ENCODE measurements at regions not wholly inside any gene's neighbourhood (a gene's known extent, or its start where the extent isn't known, plus 50 kb on each side); places are given as distances from the start of the nearest gene placed in this dataset.

DNA sequence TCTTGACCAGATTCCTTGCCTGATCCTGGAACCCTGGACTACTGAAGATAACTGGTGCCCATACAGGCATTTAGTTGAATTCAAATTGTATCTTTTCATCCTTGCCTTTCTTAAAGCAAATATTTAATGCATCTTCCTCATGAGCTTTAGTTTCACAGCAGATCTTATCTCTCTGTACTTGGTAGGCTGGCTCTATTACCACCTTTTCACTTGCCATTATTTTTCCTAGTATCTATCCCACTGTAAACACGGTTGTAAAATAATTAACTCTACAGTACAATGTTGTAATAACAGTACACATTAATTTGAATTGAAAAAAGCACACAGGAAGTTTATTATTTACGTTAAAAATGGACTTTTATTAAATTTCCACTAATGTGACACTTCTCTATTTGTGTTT, 1286.9 kb downstream of the GRIK2 start:
- no peak for TF ChIP-seq GATA2 (IDR thresholded peaks at IDR 0.05; ENCODE audit: low read depth, low read length)
- TF ChIP-seq GATA3 (IDR thresholded peaks at IDR 0.05; ENCODE audit: low read depth, low read length): no peak; the same call in 1 of the 2 replicates

All from SH-SY5Y (cell line).